Mammary epithelial cell (primary cell): ENCODE measurements at regions not wholly inside any gene's neighbourhood (a gene's known extent, or its start where the extent isn't known, plus 50 kb on each side); places are given as distances from the start of the nearest gene placed in this dataset.

Experiments
- CTCF ChIP-seq, 2 donors: IDR thresholded peaks in 1 of 2; conservative IDR thresholded peaks in 1 of 2; 2 replicates each; pipeline ENCODE4 v1.5.1; 2011 to 2012; ENCODE audit warnings: inconsistent platforms in 2 of 2, low read length in 2 of 2, mild to moderate bottlenecking in 2 of 2, control low read depth in 1 of 2, low read depth in 1 of 2; ENCODE audit not compliant: insufficient read depth in 1 of 2; ENCODE audit errors: extremely low read depth in 1 of 2
- EZH2 ChIP-seq: IDR thresholded peaks from 2 replicates; pipeline ENCODE4 v1.6.1; 2012; ENCODE audit warnings: low read length, inconsistent platforms, borderline replicate concordance

GRCh38 chr17:26775219-26775822 is 518.6 kb upstream of the WSB1 start:
- TF ChIP-seq CTCF (conservative IDR thresholded peaks at IDR 0.05 in 1 of 2, IDR thresholded peaks at IDR 0.05 in 1 of 2; ENCODE audit: extremely low read depth in 1 of 2, insufficient read depth in 1 of 2, low read depth in 1 of 2, low read length in 2 of 2) = no peak
- no peak for TF ChIP-seq EZH2
